ENCODE measurements at regions not wholly inside any gene's neighbourhood (a gene's known extent, or its start where the extent isn't known, plus 50 kb on each side); places are given as distances from the start of the nearest gene placed in this dataset.

DNA sequence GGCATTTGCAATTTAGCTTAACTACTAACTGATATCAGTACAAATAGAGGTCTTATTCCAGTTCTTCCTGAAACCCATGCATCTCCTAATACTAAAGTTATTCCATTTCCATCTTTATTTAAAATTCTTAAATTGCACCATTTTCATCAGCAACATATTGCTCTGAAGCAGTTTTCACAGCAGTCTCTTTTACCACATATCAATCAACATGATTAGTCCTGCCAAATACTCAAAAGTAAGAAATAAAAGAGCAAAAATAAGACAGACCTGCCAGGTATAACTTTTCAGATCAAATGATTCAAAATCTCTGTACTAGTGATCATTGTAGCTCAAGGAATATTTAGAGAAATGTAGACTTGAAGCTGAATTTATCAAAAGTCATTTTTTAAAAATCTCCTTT is 141.7 kb downstream of the SLITRK1 start:
- no peak for TF ChIP-seq CTCF (conservative IDR thresholded peaks at IDR 0.05; ENCODE audit: low read depth in 2 of 2)
- no peak for TF ChIP-seq REST (IDR thresholded peaks at IDR 0.05; ENCODE audit: unreplicated experiment)
- TF ChIP-seq POLR2AphosphoS5 (IDR thresholded peaks at IDR 0.05; ENCODE audit: low read depth) = no peak
- no peak for TF ChIP-seq EZH2 (IDR thresholded peaks at IDR 0.05; ENCODE audit: low read depth, unreplicated experiment)
- no peak for TF ChIP-seq EZH2phosphoT487 (IDR thresholded peaks at IDR 0.05; ENCODE audit: unreplicated experiment)
- no peak for TF ChIP-seq ZNF331 (CRISPR knock-in tag; IDR thresholded peaks at IDR 0.05; ENCODE audit: low read depth)
- TF ChIP-seq NANOG (IDR thresholded peaks at IDR 0.05; ENCODE audit: borderline replicate concordance) = no peak
- TF ChIP-seq, protein P1, sequence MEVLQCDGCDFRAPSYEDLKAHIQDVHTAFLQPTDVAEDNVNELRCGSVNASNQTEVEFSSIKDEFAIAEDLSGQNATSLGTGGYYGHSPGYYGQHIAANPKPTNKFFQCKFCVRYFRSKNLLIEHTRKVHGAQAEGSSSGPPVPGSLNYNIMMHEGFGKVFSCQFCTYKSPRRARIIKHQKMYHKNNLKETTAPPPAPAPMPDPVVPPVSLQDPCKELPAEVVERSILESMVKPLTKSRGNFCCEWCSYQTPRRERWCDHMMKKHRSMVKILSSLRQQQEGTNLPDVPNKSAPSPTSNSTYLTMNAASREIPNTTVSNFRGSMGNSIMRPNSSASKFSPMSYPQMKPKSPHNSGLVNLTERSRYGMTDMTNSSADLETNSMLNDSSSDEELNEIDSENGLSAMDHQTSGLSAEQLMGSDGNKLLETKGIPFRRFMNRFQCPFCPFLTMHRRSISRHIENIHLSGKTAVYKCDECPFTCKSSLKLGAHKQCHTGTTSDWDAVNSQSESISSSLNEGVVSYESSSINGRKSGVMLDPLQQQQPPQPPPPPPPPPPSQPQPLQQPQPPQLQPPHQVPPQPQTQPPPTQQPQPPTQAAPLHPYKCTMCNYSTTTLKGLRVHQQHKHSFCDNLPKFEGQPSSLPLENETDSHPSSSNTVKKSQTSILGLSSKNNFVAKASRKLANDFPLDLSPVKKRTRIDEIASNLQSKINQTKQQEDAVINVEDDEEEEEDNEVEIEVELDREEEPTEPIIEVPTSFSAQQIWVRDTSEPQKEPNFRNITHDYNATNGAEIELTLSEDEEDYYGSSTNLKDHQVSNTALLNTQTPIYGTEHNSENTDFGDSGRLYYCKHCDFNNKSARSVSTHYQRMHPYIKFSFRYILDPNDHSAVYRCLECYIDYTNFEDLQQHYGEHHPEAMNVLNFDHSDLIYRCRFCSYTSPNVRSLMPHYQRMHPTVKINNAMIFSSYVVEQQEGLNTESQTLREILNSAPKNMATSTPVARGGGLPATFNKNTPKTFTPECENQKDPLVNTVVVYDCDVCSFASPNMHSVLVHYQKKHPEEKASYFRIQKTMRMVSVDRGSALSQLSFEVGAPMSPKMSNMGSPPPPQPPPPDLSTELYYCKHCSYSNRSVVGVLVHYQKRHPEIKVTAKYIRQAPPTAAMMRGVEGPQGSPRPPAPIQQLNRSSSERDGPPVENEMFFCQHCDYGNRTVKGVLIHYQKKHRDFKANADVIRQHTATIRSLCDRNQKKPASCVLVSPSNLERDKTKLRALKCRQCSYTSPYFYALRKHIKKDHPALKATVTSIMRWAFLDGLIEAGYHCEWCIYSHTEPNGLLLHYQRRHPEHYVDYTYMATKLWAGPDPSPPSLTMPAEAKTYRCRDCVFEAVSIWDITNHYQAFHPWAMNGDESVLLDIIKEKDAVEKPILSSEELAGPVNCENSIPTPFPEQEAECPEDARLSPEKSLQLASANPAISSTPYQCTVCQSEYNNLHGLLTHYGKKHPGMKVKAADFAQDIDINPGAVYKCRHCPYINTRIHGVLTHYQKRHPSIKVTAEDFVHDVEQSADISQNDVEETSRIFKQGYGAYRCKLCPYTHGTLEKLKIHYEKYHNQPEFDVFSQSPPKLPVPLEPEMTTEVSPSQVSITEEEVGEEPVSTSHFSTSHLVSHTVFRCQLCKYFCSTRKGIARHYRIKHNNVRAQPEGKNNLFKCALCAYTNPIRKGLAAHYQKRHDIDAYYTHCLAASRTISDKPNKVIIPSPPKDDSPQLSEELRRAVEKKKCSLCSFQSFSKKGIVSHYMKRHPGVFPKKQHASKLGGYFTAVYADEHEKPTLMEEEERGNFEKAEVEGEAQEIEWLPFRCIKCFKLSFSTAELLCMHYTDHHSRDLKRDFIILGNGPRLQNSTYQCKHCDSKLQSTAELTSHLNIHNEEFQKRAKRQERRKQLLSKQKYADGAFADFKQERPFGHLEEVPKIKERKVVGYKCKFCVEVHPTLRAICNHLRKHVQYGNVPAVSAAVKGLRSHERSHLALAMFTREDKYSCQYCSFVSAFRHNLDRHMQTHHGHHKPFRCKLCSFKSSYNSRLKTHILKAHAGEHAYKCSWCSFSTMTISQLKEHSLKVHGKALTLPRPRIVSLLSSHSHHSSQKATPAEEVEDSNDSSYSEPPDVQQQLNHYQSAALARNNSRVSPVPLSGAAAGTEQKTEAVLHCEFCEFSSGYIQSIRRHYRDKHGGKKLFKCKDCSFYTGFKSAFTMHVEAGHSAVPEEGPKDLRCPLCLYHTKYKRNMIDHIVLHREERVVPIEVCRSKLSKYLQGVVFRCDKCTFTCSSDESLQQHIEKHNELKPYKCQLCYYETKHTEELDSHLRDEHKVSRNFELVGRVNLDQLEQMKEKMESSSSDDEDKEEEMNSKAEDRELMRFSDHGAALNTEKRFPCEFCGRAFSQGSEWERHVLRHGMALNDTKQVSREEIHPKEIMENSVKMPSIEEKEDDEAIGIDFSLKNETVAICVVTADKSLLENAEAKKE (CRISPR knock-in tag; IDR thresholded peaks at IDR 0.05) = no peak
- TF ChIP-seq ZNF114 (CRISPR knock-in tag; IDR thresholded peaks at IDR 0.05) = no peak
- no peak for TF ChIP-seq CREB1 (CRISPR knock-in tag; IDR thresholded peaks at IDR 0.05; ENCODE audit: low read depth)
- no peak for TF ChIP-seq JUNB (IDR thresholded peaks at IDR 0.05; ENCODE audit: unreplicated experiment)
- TF ChIP-seq, protein P2, sequence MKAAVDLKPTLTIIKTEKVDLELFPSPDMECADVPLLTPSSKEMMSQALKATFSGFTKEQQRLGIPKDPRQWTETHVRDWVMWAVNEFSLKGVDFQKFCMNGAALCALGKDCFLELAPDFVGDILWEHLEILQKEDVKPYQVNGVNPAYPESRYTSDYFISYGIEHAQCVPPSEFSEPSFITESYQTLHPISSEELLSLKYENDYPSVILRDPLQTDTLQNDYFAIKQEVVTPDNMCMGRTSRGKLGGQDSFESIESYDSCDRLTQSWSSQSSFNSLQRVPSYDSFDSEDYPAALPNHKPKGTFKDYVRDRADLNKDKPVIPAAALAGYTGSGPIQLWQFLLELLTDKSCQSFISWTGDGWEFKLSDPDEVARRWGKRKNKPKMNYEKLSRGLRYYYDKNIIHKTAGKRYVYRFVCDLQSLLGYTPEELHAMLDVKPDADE (IDR thresholded peaks at IDR 0.05) = no peak
- no peak for TF ChIP-seq STAT1 (IDR thresholded peaks at IDR 0.05; ENCODE audit: unreplicated experiment)
